WERI-Rb-1 (cell line): ENCODE measurements at regions not wholly inside any gene's neighbourhood (a gene's known extent, or its start where the extent isn't known, plus 50 kb on each side); places are given as distances from the start of the nearest gene placed in this dataset.

Experiments
- DNase-seq: peaks from one replicate; pipeline ENCODE4 v3.0.0-alpha.2; 2020
- H3K27ac ChIP-seq: fragments of 250-450 bp; sonication (Bioruptor Pico); 2 replicates; pipeline ENCODE4 v1.5.1; 2020; ENCODE audit warnings: mild to moderate bottlenecking, moderate library complexity
- H3K27me3 ChIP-seq: fragments of 250-450 bp; sonication (Bioruptor Pico); 2 replicates; pipeline ENCODE4 v1.5.1; 2021; ENCODE audit warnings: mild to moderate bottlenecking, low read depth, moderate library complexity; ENCODE audit not compliant: insufficient read depth, severe bottlenecking
- H3K36me3 ChIP-seq: fragments of 250-450 bp; sonication (Bioruptor Pico); 2 replicates; pipeline ENCODE4 v1.5.1; 2020; ENCODE audit warnings: mild to moderate bottlenecking, moderate library complexity
- H3K4me3 ChIP-seq: 2 replicates; pipeline ENCODE4 v1.5.1; 2011; ENCODE audit warnings: low read depth, mild to moderate bottlenecking, control low read depth, low read length
- H3K9me3 ChIP-seq: fragments of 250-450 bp; sonication (Bioruptor Pico); 2 replicates; pipeline ENCODE4 v1.5.1; 2021; ENCODE audit warnings: mild to moderate bottlenecking, moderate library complexity; ENCODE audit not compliant: severe bottlenecking
- CTCF ChIP-seq: IDR thresholded peaks from 2 replicates; pipeline ENCODE4 v1.5.1; 2011; ENCODE audit warnings: low read depth, mild to moderate bottlenecking, control low read depth, inconsistent platforms, low read length

DNA sequence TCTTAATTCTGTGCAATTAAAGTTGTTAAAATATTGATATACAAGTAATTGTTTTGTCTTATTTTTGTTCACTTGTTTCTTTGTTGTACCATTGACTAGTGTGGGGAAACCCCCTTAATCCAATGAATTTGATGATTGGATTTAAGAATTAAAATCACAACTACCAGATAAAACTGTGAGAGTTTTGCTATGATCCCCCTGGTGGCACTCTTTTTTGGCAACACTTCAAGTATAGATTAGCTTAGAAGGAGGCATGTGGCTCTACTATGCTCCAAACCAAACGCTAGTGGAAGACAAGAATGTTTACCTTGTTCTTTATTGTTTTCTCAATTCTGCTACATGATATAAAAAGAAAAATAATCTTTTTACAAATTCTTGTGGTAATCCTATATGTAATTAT, 477.8 kb upstream of the ETAA1 start:
- no peak for TF ChIP-seq CTCF
- no peak for DNase-seq
- no peaks in the 10 kb centered on the region for H3K36me3 ChIP-seq
- no peaks in the 10 kb centered on the region for H3K9me3 ChIP-seq
- peaks cover 27% of the 10 kb centered on the region for H3K27me3 ChIP-seq
- no peak overlapping the region for H3K4me3 ChIP-seq
- H3K27ac ChIP-seq: no peak overlapping the region

GRCh38 chr2:66920415-66920814, 476.7 kb upstream of the ETAA1 start:
- no peaks in the 10 kb centered on the region for H3K36me3 ChIP-seq
- DNase-seq: no peak
- no peak for TF ChIP-seq CTCF
- no peak overlapping the region for H3K4me3 ChIP-seq
- H3K27me3 ChIP-seq: peaks cover 31% of the 10 kb centered on the region
- no peaks in the 10 kb centered on the region for H3K9me3 ChIP-seq
- H3K27ac ChIP-seq: no peak overlapping the region

DNA sequence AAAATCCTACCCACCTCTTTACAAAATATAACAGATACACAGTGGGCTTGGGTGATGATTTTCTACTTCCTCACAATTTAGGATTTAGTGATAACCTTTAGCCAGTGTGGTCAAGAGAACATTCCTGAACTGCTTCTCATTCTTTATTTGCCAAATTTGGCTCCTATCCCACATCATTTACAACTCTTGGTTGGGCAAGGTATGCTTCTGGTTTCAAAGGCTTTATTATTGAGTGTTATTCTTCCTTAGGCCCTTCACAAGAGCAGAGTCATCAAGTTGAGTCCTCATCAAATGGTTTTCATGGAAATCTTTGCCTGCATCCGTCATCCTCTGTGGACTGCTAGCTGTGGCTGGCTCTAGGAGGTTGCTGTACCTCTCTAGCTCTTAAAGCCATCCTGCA, 472.0 kb upstream of the ETAA1 start:
- H3K27ac ChIP-seq: no peak overlapping the region
- DNase-seq: no peak
- peaks cover 31% of the 10 kb centered on the region for H3K27me3 ChIP-seq

GRCh38 chr2:66926594-66927112, 470.5 kb upstream of the ETAA1 start:
- TF ChIP-seq CTCF: no peak
- H3K4me3 ChIP-seq: no peak overlapping the region
- peaks cover 31% of the 10 kb centered on the region for H3K27me3 ChIP-seq
- no peak for DNase-seq
- H3K27ac ChIP-seq: no peak overlapping the region
- no peaks in the 10 kb centered on the region for H3K36me3 ChIP-seq
- no peaks in the 10 kb centered on the region for H3K9me3 ChIP-seq

More for the DNA sequence above, 472.0 kb upstream of the ETAA1 start:
- TF ChIP-seq CTCF: no peak
- no peaks in the 10 kb centered on the region for H3K9me3 ChIP-seq
- no peaks in the 10 kb centered on the region for H3K36me3 ChIP-seq
- H3K4me3 ChIP-seq: no peak overlapping the region

GRCh38 chr2:66929632-66930338, 467.3 kb upstream of the ETAA1 start:
- Histone ChIP-seq H3K4me3 (no peak overlapping the region), H3K36me3 (no peaks in the 10 kb centered on the region), H3K9me3 (no peaks in the 10 kb centered on the region), H3K27me3 (peaks cover 36% of the 10 kb centered on the region), H3K27ac (no peak overlapping the region)
- no peak for TF ChIP-seq CTCF
- no peak for DNase-seq
